H1 (cell line): ENCODE measurements at regions not wholly inside any gene's neighbourhood (a gene's known extent, or its start where the extent isn't known, plus 50 kb on each side); places are given as distances from the start of the nearest gene placed in this dataset.

Experiments
- CTCF ChIA-PET: fragments of 300-600 bp; sonication (Branson Sonifier 250); formaldehyde crosslinking; loops from one replicate; lab custom pipeline; 2021; ENCODE audit not compliant: partially characterized antibody; lab: Charles Lee
- POLR2A ChIA-PET: fragments of 300-600 bp; sonication (Branson Sonifier 250); formaldehyde crosslinking; loops from one replicate; lab custom pipeline; 2021; ENCODE audit warnings: inconsistent platforms; ENCODE audit not compliant: partially characterized antibody; lab: Charles Lee
- DNase-seq, 2 experiments: peaks; one replicate each; pipeline versions ENCODE4 v3.0.0 to v3.0.0-alpha.2; 2010 to 2022; ENCODE audit warnings: low spot score in 2 of 2, low read depth in 1 of 2, mixed read lengths in 1 of 2
- FAIRE-seq: peaks from 2 replicates; lab custom pipeline; 2011; peaks lifted over from hg19 to GRCh38; lab: Jason Lieb, UNC
- H2AFZ ChIP-seq: 2 replicates; pipeline ENCODE4 v1.8.1; 2012; ENCODE audit warnings: low read length, inconsistent platforms
- H2AK5ac ChIP-seq: 2 replicates; pipeline ENCODE4 v1.6.1; 2013; ENCODE audit warnings: low read depth, low read length
- H2BK120ac ChIP-seq: replicated peaks from 2 replicates; pipeline ENCODE3; 2013; ENCODE audit warnings: low read depth, low read length, inconsistent platforms
- H2BK12ac ChIP-seq: 2 replicates; pipeline ENCODE4 v1.6.1; 2013; ENCODE audit warnings: low read depth, low read length
- H2BK15ac ChIP-seq: 2 replicates; pipeline ENCODE4 v1.6.1; 2013; ENCODE audit warnings: low read length
- H2BK20ac ChIP-seq: 2 replicates; pipeline ENCODE4 v1.6.1; 2013; ENCODE audit warnings: low read length
- H2BK5ac ChIP-seq: 2 replicates; pipeline ENCODE4 v1.6.1; 2013; ENCODE audit warnings: low read depth, low read length
- H3K14ac ChIP-seq: 2 replicates; pipeline ENCODE4 v1.6.1; 2013; ENCODE audit warnings: inconsistent platforms; ENCODE audit not compliant: insufficient read length
- H3K18ac ChIP-seq: 2 replicates; pipeline ENCODE4 v1.6.1; 2013; ENCODE audit warnings: low read length; ENCODE audit errors: extremely low read depth
- H3K23ac ChIP-seq: 2 replicates; pipeline ENCODE4 v1.6.1; 2013; ENCODE audit warnings: inconsistent platforms; ENCODE audit not compliant: insufficient read length
- H3K23me2 ChIP-seq: 2 replicates; pipeline ENCODE4 v1.6.1; 2013; ENCODE audit warnings: low read depth, low read length
- H3K27ac ChIP-seq: 2 replicates; pipeline ENCODE4 v1.6.1; 2011; ENCODE audit warnings: low read depth, low read length, inconsistent platforms
- H3K27me3 ChIP-seq, 4 experiments: replicated peaks in 1 of 4; 1 replicate in 1 of 4; 2 replicates in 3 of 4; pipeline versions ENCODE4 v1.6.1 to v1.8.1; 2011 to 2013; ENCODE audit warnings: low read length in 3 of 4, mild to moderate bottlenecking in 3 of 4, inconsistent platforms in 2 of 4, mixed read lengths in 2 of 4, moderate library complexity in 1 of 4; ENCODE audit not compliant: control insufficient read depth in 3 of 4, insufficient read depth in 3 of 4; ENCODE audit errors: extremely low read depth in 1 of 4
- H3K36me3 ChIP-seq, 4 experiments: 2 replicates each; pipeline versions ENCODE4 v1.6.1 to v1.8.1; 2011 to 2013; ENCODE audit warnings: mild to moderate bottlenecking in 4 of 4, low read length in 3 of 4, moderate library complexity in 2 of 4, control low read depth in 1 of 4, inconsistent platforms in 1 of 4; ENCODE audit not compliant: insufficient read depth in 4 of 4, control insufficient read depth in 2 of 4
- H3K4ac ChIP-seq: replicated peaks from 2 replicates; pipeline ENCODE3; 2013; ENCODE audit warnings: low read length, low read depth, mixed read lengths, inconsistent platforms; ENCODE audit not compliant: insufficient read length
- H3K4me1 ChIP-seq, 4 experiments: replicated peaks in 1 of 4; 1 replicate in 1 of 4; 2 replicates in 3 of 4; pipeline versions ENCODE4 v1.6.1 to v1.8.1; 2011 to 2013; ENCODE audit warnings: low read length in 3 of 4, inconsistent platforms in 2 of 4, mixed read lengths in 1 of 4; ENCODE audit not compliant: insufficient read depth in 4 of 4, control insufficient read depth in 3 of 4
- H3K4me2 ChIP-seq, 2 experiments: 2 replicates each; pipeline versions ENCODE4 v1.6.1 to v1.8.1; 2011 to 2013; ENCODE audit warnings: low read depth in 2 of 2, low read length in 2 of 2, control low read depth in 1 of 2, inconsistent platforms in 1 of 2, mild to moderate bottlenecking in 1 of 2; ENCODE audit not compliant: insufficient read depth in 1 of 2
- H3K4me3 ChIP-seq, 4 experiments: fragments of 200-600, 300-600 bp in 1 of 4; sonication (generic), shearing (Covaris generic), sonication (Bioruptor Twin) in 1 of 4; 2 replicates each; pipeline versions ENCODE4 v1.5.1 to v1.8.1; 2011 to 2016; ENCODE audit warnings: low read length in 4 of 4, low read depth in 3 of 4, control low read depth in 2 of 4, inconsistent platforms in 2 of 4, mild to moderate bottlenecking in 2 of 4, mixed read lengths in 1 of 4, moderate library complexity in 1 of 4; ENCODE audit not compliant: insufficient read depth in 2 of 4; ENCODE audit errors: extremely low read depth in 1 of 4
- H3K56ac ChIP-seq: replicated peaks from 2 replicates; pipeline ENCODE3; 2013; ENCODE audit warnings: low read depth, mild to moderate bottlenecking, mixed read lengths, low read length, inconsistent platforms; ENCODE audit not compliant: insufficient read length
- H3K79me1 ChIP-seq: 2 replicates; pipeline ENCODE4 v1.6.1; 2013; ENCODE audit warnings: low read depth, low read length, control low read depth
- H3K79me2 ChIP-seq, 2 experiments: 2 replicates each; pipeline versions ENCODE4 v1.6.1 to v1.8.1; 2012 to 2013; ENCODE audit warnings: low read length in 2 of 2, mild to moderate bottlenecking in 2 of 2, inconsistent platforms in 1 of 2; ENCODE audit not compliant: insufficient read depth in 2 of 2, control insufficient read depth in 1 of 2
- H3K9ac ChIP-seq, 4 experiments: replicated peaks in 1 of 4; 1 replicate in 1 of 4; 2 replicates in 3 of 4; pipeline versions ENCODE4 v1.6.1 to v1.8.1; 2011 to 2013; ENCODE audit warnings: low read depth in 3 of 4, low read length in 3 of 4, control low read depth in 2 of 4, mild to moderate bottlenecking in 2 of 4, moderate library complexity in 2 of 4, inconsistent platforms in 1 of 4; ENCODE audit errors: extremely low read depth in 1 of 4
- H3K9me3 ChIP-seq, 2 experiments: 2 replicates each; pipeline versions ENCODE4 v1.6.1 to v1.8.1; 2012 to 2013; ENCODE audit warnings: mild to moderate bottlenecking in 2 of 2, moderate library complexity in 2 of 2, control low read depth in 1 of 2, inconsistent platforms in 1 of 2, low read depth in 1 of 2, low read length in 1 of 2, mixed read lengths in 1 of 2; ENCODE audit not compliant: insufficient read depth in 2 of 2
- H4K20me1 ChIP-seq, 2 experiments: replicated peaks in 1 of 2; 2 replicates each; pipeline versions ENCODE3 to v1.8.1; 2011 to 2013; ENCODE audit warnings: inconsistent platforms in 2 of 2, low read length in 2 of 2, mild to moderate bottlenecking in 1 of 2; ENCODE audit not compliant: insufficient read depth in 2 of 2, control insufficient read depth in 1 of 2
- H4K5ac ChIP-seq: 2 replicates; pipeline ENCODE4 v1.6.1; 2013; ENCODE audit warnings: low read length, low read depth, mixed read lengths, inconsistent platforms; ENCODE audit not compliant: insufficient read length
- H4K8ac ChIP-seq: 2 replicates; pipeline ENCODE4 v1.8.0; 2013; ENCODE audit warnings: mild to moderate bottlenecking, moderate library complexity, low read length, inconsistent platforms; ENCODE audit not compliant: insufficient read depth; ENCODE audit errors: extremely low read depth
- H4K91ac ChIP-seq: replicated peaks from 2 replicates; pipeline ENCODE3; 2013; ENCODE audit warnings: low read length, mixed read lengths, inconsistent platforms; ENCODE audit not compliant: insufficient read length
- ASH2L ChIP-seq: fragments of 200-600, 300-600 bp; sonication (generic); IDR thresholded peaks from one replicate; pipeline ENCODE4 v1.7.1; 2017; ENCODE audit warnings: low read length
- CREB1 ChIP-seq: IDR thresholded peaks from 2 replicates; pipeline ENCODE4 v1.6.1; 2012; ENCODE audit warnings: inconsistent platforms
- EGR1 ChIP-seq: IDR thresholded peaks from 2 replicates; pipeline ENCODE4 v1.6.1; 2011; ENCODE audit warnings: low read depth, low read length, borderline replicate concordance
- EZH2 ChIP-seq: fragments of 200-600 bp; sonication (generic); IDR thresholded peaks from 2 replicates; pipeline ENCODE4 v1.7.1; 2012; ENCODE audit warnings: low read depth, mild to moderate bottlenecking, moderate library complexity, low read length, inconsistent platforms; ENCODE audit not compliant: severe bottlenecking
- PHF8 ChIP-seq: fragments of 200-600 bp; sonication (generic); conservative IDR thresholded peaks from 2 replicates; pipeline ENCODE4 v1.7.1; 2012; ENCODE audit warnings: low read depth, mild to moderate bottlenecking, inconsistent platforms, low read length, moderate library complexity
- RBBP5 ChIP-seq: IDR thresholded peaks from 2 replicates; pipeline ENCODE4 v1.7.1; 2012; ENCODE audit warnings: low read depth, mild to moderate bottlenecking, inconsistent platforms, low read length, moderate library complexity, borderline replicate concordance
- RFX5 ChIP-seq: IDR thresholded peaks from 2 replicates; pipeline ENCODE4 v1.6.1; 2011; ENCODE audit warnings: low read depth, low read length, improper control_type of control experiment, borderline replicate concordance
- SIRT6 ChIP-seq: IDR thresholded peaks from one replicate; pipeline ENCODE4 v1.7.1; 2012; ENCODE audit warnings: low read length, inconsistent platforms
- ZNF274 ChIP-seq: IDR thresholded peaks from 2 replicates; pipeline ENCODE4 v1.7.0; 2012; ENCODE audit warnings: low read length, borderline replicate concordance; ENCODE audit errors: extremely low read depth
- WGBS, 2 experiments: shearing (Covaris generic) in 1 of 2; methylation state at CpG; one replicate each; pipeline versions ENCODE4 v1.1.6 to v1.1.7; 2013 to 2015; ENCODE audit warnings: low lambda C conversion rate in 2 of 2, mixed read lengths in 2 of 2, inconsistent platforms in 1 of 2, low coverage in 1 of 2, missing lambda C conversion rate in 1 of 2; ENCODE audit not compliant: insufficient replicate concordance in 2 of 2, insufficient coverage in 1 of 2, insufficient read length in 1 of 2; ENCODE audit errors: extremely low coverage in 1 of 2, missing lambda C conversion rate in 1 of 2; 5-methylcytosine and 5-hydroxymethylcytosine counted together

GRCh38 chr9:107620236-107620635 lies 130.7 kb upstream of the KLF4 start:
- H2AK5ac ChIP-seq, result no peak overlapping the region
- FAIRE-seq (no peak), DNase-seq (no peak)
- no peak overlapping the region for H3K9ac ChIP-seq
- H3K4me1 ChIP-seq, result no peaks in the 10 kb centered on the region; a peak in 1 of 7 replicates
- H2BK15ac ChIP-seq, result no peak overlapping the region
- no peak overlapping the region for H3K14ac ChIP-seq
- H2AFZ ChIP-seq, result no peak overlapping the region
- no peaks in the 10 kb centered on the region for H3K36me3 ChIP-seq
- H3K56ac ChIP-seq, result no peak overlapping the region
- H4K8ac ChIP-seq, result no peak overlapping the region
- H4K5ac ChIP-seq, result no peak overlapping the region
- no peaks in the 10 kb centered on the region for H3K9me3 ChIP-seq
- H3K79me1 ChIP-seq, result no peaks in the 10 kb centered on the region
- no peaks in the 10 kb centered on the region for H4K20me1 ChIP-seq
- H3K4me2 ChIP-seq, result no peak overlapping the region
- H3K27me3 ChIP-seq, result no peaks in the 10 kb centered on the region
- no peaks in the 10 kb centered on the region; the same call in 1 of the 2 replicates for H3K23me2 ChIP-seq
- H2BK120ac ChIP-seq, result no peak overlapping the region
- no peak overlapping the region for H3K4ac ChIP-seq
- 95% methylated on average over 6 of the region's 6 CpGs; no CpG with 5 or more reads in 1 of the 2 experiments for WGBS, 2 experiments
- H3K18ac ChIP-seq, result no peak overlapping the region
- ChIA-PET CTCF (interaction anchor here (1.0 to 1.6 kb wide), 2 partner anchors 10 kb away, joined by 3 to 4 read pairs; no protein-coding TSS in a partner anchor), POLR2A (no interaction called here)
- no peak overlapping the region for H3K27ac ChIP-seq
- H3K79me2 ChIP-seq, result no peaks in the 10 kb centered on the region
- no peak overlapping the region for H2BK12ac ChIP-seq
- no peak overlapping the region for H3K23ac ChIP-seq
- H3K4me3 ChIP-seq, result no peak overlapping the region
- no peak overlapping the region for H2BK5ac ChIP-seq
- no peak overlapping the region for H4K91ac ChIP-seq
- no peak overlapping the region for H2BK20ac ChIP-seq
- no peak for TF ChIP-seq EGR1
- TF ChIP-seq PHF8, result no peak
- TF ChIP-seq CREB1, result no peak
- TF ChIP-seq ASH2L, result no peak
- no peak for TF ChIP-seq SIRT6
- TF ChIP-seq RFX5, result no peak
- no peak for TF ChIP-seq RBBP5
- no peak for TF ChIP-seq EZH2
- TF ChIP-seq ZNF274, result no peak
